ENCODE measurements at regions not wholly inside any gene's neighbourhood (a gene's known extent, or its start where the extent isn't known, plus 50 kb on each side); places are given as distances from the start of the nearest gene placed in this dataset.
"Not testable (repeated sequence)": the region's sequence is repeated elsewhere in the genome, so short reads cannot be mapped to it uniquely, and the experiment has no call there.

DNA sequence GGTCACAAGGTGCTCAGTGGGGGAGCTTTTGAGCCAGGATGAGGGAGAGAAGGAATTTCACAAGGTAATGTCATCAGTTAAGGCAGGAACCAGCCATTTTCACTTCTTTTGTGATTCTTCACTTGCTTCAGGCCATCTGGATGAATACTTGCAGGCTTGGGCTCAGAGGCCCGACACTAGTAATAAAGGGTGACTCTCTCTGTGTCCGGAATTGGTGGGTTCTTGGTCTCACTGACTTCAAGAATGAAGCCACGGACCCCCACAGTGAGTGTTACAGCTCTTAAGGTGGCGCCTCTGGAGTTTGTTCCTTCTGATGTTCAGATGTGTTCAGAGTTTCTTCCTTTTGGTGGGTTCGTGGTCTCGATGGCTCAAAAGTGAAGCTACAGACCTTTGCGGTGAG is 131.8 kb upstream of the RXFP2 start:
- TF ChIP-seq, protein P1, sequence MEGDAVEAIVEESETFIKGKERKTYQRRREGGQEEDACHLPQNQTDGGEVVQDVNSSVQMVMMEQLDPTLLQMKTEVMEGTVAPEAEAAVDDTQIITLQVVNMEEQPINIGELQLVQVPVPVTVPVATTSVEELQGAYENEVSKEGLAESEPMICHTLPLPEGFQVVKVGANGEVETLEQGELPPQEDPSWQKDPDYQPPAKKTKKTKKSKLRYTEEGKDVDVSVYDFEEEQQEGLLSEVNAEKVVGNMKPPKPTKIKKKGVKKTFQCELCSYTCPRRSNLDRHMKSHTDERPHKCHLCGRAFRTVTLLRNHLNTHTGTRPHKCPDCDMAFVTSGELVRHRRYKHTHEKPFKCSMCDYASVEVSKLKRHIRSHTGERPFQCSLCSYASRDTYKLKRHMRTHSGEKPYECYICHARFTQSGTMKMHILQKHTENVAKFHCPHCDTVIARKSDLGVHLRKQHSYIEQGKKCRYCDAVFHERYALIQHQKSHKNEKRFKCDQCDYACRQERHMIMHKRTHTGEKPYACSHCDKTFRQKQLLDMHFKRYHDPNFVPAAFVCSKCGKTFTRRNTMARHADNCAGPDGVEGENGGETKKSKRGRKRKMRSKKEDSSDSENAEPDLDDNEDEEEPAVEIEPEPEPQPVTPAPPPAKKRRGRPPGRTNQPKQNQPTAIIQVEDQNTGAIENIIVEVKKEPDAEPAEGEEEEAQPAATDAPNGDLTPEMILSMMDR (IDR thresholded peaks at IDR 0.05): not testable (repeated sequence)
- TF ChIP-seq POLR2A (IDR thresholded peaks at IDR 0.05): not testable (repeated sequence)

All from esophagus squamous epithelium (tissue), 4 donors.